H1 (cell line): ENCODE measurements at regions not wholly inside any gene's neighbourhood (a gene's known extent, or its start where the extent isn't known, plus 50 kb on each side); places are given as distances from the start of the nearest gene placed in this dataset.
A peak's percentile ranks its signal among the peaks of the same experiment; 100 is the strongest.

Experiments used
- CTCF ChIA-PET: fragments of 300-600 bp; sonication (Branson Sonifier 250); formaldehyde crosslinking; loops from one replicate; lab custom pipeline; 2021; ENCODE audit not compliant: partially characterized antibody; lab: Charles Lee
- POLR2A ChIA-PET: fragments of 300-600 bp; sonication (Branson Sonifier 250); formaldehyde crosslinking; loops from one replicate; lab custom pipeline; 2021; ENCODE audit warnings: inconsistent platforms; ENCODE audit not compliant: partially characterized antibody; lab: Charles Lee
- DNase-seq, 2 experiments: peaks; one replicate each; pipeline versions ENCODE4 v3.0.0 to v3.0.0-alpha.2; 2010 to 2022; ENCODE audit warnings: low spot score in 2 of 2, low read depth in 1 of 2, mixed read lengths in 1 of 2
- FAIRE-seq: peaks from 2 replicates; lab custom pipeline; 2011; peaks lifted over from hg19 to GRCh38; lab: Jason Lieb, UNC
- H2AFZ ChIP-seq: 2 replicates; pipeline ENCODE4 v1.8.1; 2012; ENCODE audit warnings: low read length, inconsistent platforms
- H2AK5ac ChIP-seq: 2 replicates; pipeline ENCODE4 v1.6.1; 2013; ENCODE audit warnings: low read depth, low read length
- H2BK120ac ChIP-seq: replicated peaks from 2 replicates; pipeline ENCODE3; 2013; ENCODE audit warnings: low read depth, low read length, inconsistent platforms
- H2BK12ac ChIP-seq: 2 replicates; pipeline ENCODE4 v1.6.1; 2013; ENCODE audit warnings: low read depth, low read length
- H2BK15ac ChIP-seq: 2 replicates; pipeline ENCODE4 v1.6.1; 2013; ENCODE audit warnings: low read length
- H2BK20ac ChIP-seq: 2 replicates; pipeline ENCODE4 v1.6.1; 2013; ENCODE audit warnings: low read length
- H2BK5ac ChIP-seq: 2 replicates; pipeline ENCODE4 v1.6.1; 2013; ENCODE audit warnings: low read depth, low read length
- H3K14ac ChIP-seq: 2 replicates; pipeline ENCODE4 v1.6.1; 2013; ENCODE audit warnings: inconsistent platforms; ENCODE audit not compliant: insufficient read length
- H3K18ac ChIP-seq: 2 replicates; pipeline ENCODE4 v1.6.1; 2013; ENCODE audit warnings: low read length; ENCODE audit errors: extremely low read depth
- H3K23ac ChIP-seq: 2 replicates; pipeline ENCODE4 v1.6.1; 2013; ENCODE audit warnings: inconsistent platforms; ENCODE audit not compliant: insufficient read length
- H3K23me2 ChIP-seq: 2 replicates; pipeline ENCODE4 v1.6.1; 2013; ENCODE audit warnings: low read depth, low read length
- H3K27ac ChIP-seq: 2 replicates; pipeline ENCODE4 v1.6.1; 2011; ENCODE audit warnings: low read depth, low read length, inconsistent platforms
- H3K27me3 ChIP-seq, 4 experiments: replicated peaks in 1 of 4; 1 replicate in 1 of 4; 2 replicates in 3 of 4; pipeline versions ENCODE4 v1.6.1 to v1.8.1; 2011 to 2013; ENCODE audit warnings: low read length in 3 of 4, mild to moderate bottlenecking in 3 of 4, inconsistent platforms in 2 of 4, mixed read lengths in 2 of 4, moderate library complexity in 1 of 4; ENCODE audit not compliant: control insufficient read depth in 3 of 4, insufficient read depth in 3 of 4; ENCODE audit errors: extremely low read depth in 1 of 4
- H3K36me3 ChIP-seq, 4 experiments: 2 replicates each; pipeline versions ENCODE4 v1.6.1 to v1.8.1; 2011 to 2013; ENCODE audit warnings: mild to moderate bottlenecking in 4 of 4, low read length in 3 of 4, moderate library complexity in 2 of 4, control low read depth in 1 of 4, inconsistent platforms in 1 of 4; ENCODE audit not compliant: insufficient read depth in 4 of 4, control insufficient read depth in 2 of 4
- H3K4ac ChIP-seq: replicated peaks from 2 replicates; pipeline ENCODE3; 2013; ENCODE audit warnings: low read length, low read depth, mixed read lengths, inconsistent platforms; ENCODE audit not compliant: insufficient read length
- H3K4me1 ChIP-seq, 4 experiments: replicated peaks in 1 of 4; 1 replicate in 1 of 4; 2 replicates in 3 of 4; pipeline versions ENCODE4 v1.6.1 to v1.8.1; 2011 to 2013; ENCODE audit warnings: low read length in 3 of 4, inconsistent platforms in 2 of 4, mixed read lengths in 1 of 4; ENCODE audit not compliant: insufficient read depth in 4 of 4, control insufficient read depth in 3 of 4
- H3K4me2 ChIP-seq, 2 experiments: 2 replicates each; pipeline versions ENCODE4 v1.6.1 to v1.8.1; 2011 to 2013; ENCODE audit warnings: low read depth in 2 of 2, low read length in 2 of 2, control low read depth in 1 of 2, inconsistent platforms in 1 of 2, mild to moderate bottlenecking in 1 of 2; ENCODE audit not compliant: insufficient read depth in 1 of 2
- H3K4me3 ChIP-seq, 4 experiments: fragments of 200-600, 300-600 bp in 1 of 4; sonication (generic), shearing (Covaris generic), sonication (Bioruptor Twin) in 1 of 4; 2 replicates each; pipeline versions ENCODE4 v1.5.1 to v1.8.1; 2011 to 2016; ENCODE audit warnings: low read length in 4 of 4, low read depth in 3 of 4, control low read depth in 2 of 4, inconsistent platforms in 2 of 4, mild to moderate bottlenecking in 2 of 4, mixed read lengths in 1 of 4, moderate library complexity in 1 of 4; ENCODE audit not compliant: insufficient read depth in 2 of 4; ENCODE audit errors: extremely low read depth in 1 of 4
- H3K56ac ChIP-seq: replicated peaks from 2 replicates; pipeline ENCODE3; 2013; ENCODE audit warnings: low read depth, mild to moderate bottlenecking, mixed read lengths, low read length, inconsistent platforms; ENCODE audit not compliant: insufficient read length
- H3K79me1 ChIP-seq: 2 replicates; pipeline ENCODE4 v1.6.1; 2013; ENCODE audit warnings: low read depth, low read length, control low read depth
- H3K79me2 ChIP-seq, 2 experiments: 2 replicates each; pipeline versions ENCODE4 v1.6.1 to v1.8.1; 2012 to 2013; ENCODE audit warnings: low read length in 2 of 2, mild to moderate bottlenecking in 2 of 2, inconsistent platforms in 1 of 2; ENCODE audit not compliant: insufficient read depth in 2 of 2, control insufficient read depth in 1 of 2
- H3K9ac ChIP-seq, 4 experiments: replicated peaks in 1 of 4; 1 replicate in 1 of 4; 2 replicates in 3 of 4; pipeline versions ENCODE4 v1.6.1 to v1.8.1; 2011 to 2013; ENCODE audit warnings: low read depth in 3 of 4, low read length in 3 of 4, control low read depth in 2 of 4, mild to moderate bottlenecking in 2 of 4, moderate library complexity in 2 of 4, inconsistent platforms in 1 of 4; ENCODE audit errors: extremely low read depth in 1 of 4
- H3K9me3 ChIP-seq, 2 experiments: 2 replicates each; pipeline versions ENCODE4 v1.6.1 to v1.8.1; 2012 to 2013; ENCODE audit warnings: mild to moderate bottlenecking in 2 of 2, moderate library complexity in 2 of 2, control low read depth in 1 of 2, inconsistent platforms in 1 of 2, low read depth in 1 of 2, low read length in 1 of 2, mixed read lengths in 1 of 2; ENCODE audit not compliant: insufficient read depth in 2 of 2
- H4K20me1 ChIP-seq, 2 experiments: replicated peaks in 1 of 2; 2 replicates each; pipeline versions ENCODE3 to v1.8.1; 2011 to 2013; ENCODE audit warnings: inconsistent platforms in 2 of 2, low read length in 2 of 2, mild to moderate bottlenecking in 1 of 2; ENCODE audit not compliant: insufficient read depth in 2 of 2, control insufficient read depth in 1 of 2
- H4K5ac ChIP-seq: 2 replicates; pipeline ENCODE4 v1.6.1; 2013; ENCODE audit warnings: low read length, low read depth, mixed read lengths, inconsistent platforms; ENCODE audit not compliant: insufficient read length
- H4K8ac ChIP-seq: 2 replicates; pipeline ENCODE4 v1.8.0; 2013; ENCODE audit warnings: mild to moderate bottlenecking, moderate library complexity, low read length, inconsistent platforms; ENCODE audit not compliant: insufficient read depth; ENCODE audit errors: extremely low read depth
- H4K91ac ChIP-seq: replicated peaks from 2 replicates; pipeline ENCODE3; 2013; ENCODE audit warnings: low read length, mixed read lengths, inconsistent platforms; ENCODE audit not compliant: insufficient read length
- ASH2L ChIP-seq: fragments of 200-600, 300-600 bp; sonication (generic); IDR thresholded peaks from one replicate; pipeline ENCODE4 v1.7.1; 2017; ENCODE audit warnings: low read length
- EGR1 ChIP-seq: IDR thresholded peaks from 2 replicates; pipeline ENCODE4 v1.6.1; 2011; ENCODE audit warnings: low read depth, low read length, borderline replicate concordance
- TEAD4 ChIP-seq: IDR thresholded peaks from 2 replicates; pipeline ENCODE4 v1.6.1; 2012; ENCODE audit warnings: low read depth, low read length, inconsistent platforms, mixed read lengths
- WGBS, 2 experiments: shearing (Covaris generic) in 1 of 2; methylation state at CpG; one replicate each; pipeline versions ENCODE4 v1.1.6 to v1.1.7; 2013 to 2015; ENCODE audit warnings: low lambda C conversion rate in 2 of 2, mixed read lengths in 2 of 2, inconsistent platforms in 1 of 2, low coverage in 1 of 2, missing lambda C conversion rate in 1 of 2; ENCODE audit not compliant: insufficient replicate concordance in 2 of 2, insufficient coverage in 1 of 2, insufficient read length in 1 of 2; ENCODE audit errors: extremely low coverage in 1 of 2, missing lambda C conversion rate in 1 of 2; 5-methylcytosine and 5-hydroxymethylcytosine counted together

DNA sequence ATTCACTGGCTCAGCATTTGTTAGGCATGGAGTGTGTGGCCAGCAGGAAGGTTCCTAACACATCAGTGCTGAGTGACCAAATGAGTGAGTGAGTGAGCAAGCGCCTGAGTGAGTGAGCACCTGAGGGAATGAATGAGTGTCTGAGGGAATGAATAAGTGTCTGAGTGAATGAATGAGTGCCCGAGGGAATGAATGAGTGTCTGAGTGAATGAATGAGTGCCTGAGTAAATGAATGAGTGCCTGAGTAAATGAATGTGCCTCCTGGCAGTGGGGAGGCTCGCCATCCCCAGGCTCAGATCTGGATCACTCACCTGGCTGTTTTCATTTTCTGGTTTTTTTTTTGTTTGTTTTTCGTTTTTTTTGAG, 52.1 kb upstream of the TCF20 start:
- no peak overlapping the region for H4K8ac ChIP-seq
- peaks cover 6% of the 10 kb centered on the region; the same call in 1 of the 2 replicates for H3K23me2 ChIP-seq
- no peak overlapping the region for H3K56ac ChIP-seq
- DNase-seq: no peak
- no peak overlapping the region for H2BK120ac ChIP-seq
- no peak overlapping the region for H3K27ac ChIP-seq
- no peak overlapping the region for H2AFZ ChIP-seq
- TF ChIP-seq EGR1 (no peak), ASH2L (peak; percentile 23), TEAD4 (no peak)
- TF ChIP-seq, all 59 proteins: peak for 1
- 0 out of 2 replicates have a peak overlapping the region, but pooled peaks have one; percentile 4 for H2BK5ac ChIP-seq
- no peak overlapping the region for H2BK12ac ChIP-seq
- no peaks in the 10 kb centered on the region for H3K27me3 ChIP-seq
- FAIRE-seq: no peak
- H3K4ac ChIP-seq: no peak overlapping the region
- POLR2A ChIA-PET: interaction anchor here (0.9 to 1.3 kb wide), 4 partner anchors 9 to 55 kb away, joined by 3 read pairs; no protein-coding TSS in a partner anchor
- peak overlapping the region in 1 of 4 experiments; percentile 32; a peak in 1 of 7 replicates for H3K9ac ChIP-seq
- H4K20me1 ChIP-seq: peaks cover 2 to 16% of the 10 kb centered on the region in 2 experiments
- H3K14ac ChIP-seq: no peak overlapping the region
- CTCF ChIA-PET: interaction anchor here (0.7 to 3.4 kb wide), 4 partner anchors 10 to 153 kb away, joined by 3 to 16 read pairs (median 4); no protein-coding TSS in a partner anchor
- WGBS, 2 experiments: 83% methylated on average over 4 of the region's 4 CpGs; no CpG with 5 or more reads in 1 of the 2 experiments
- H2BK20ac ChIP-seq: no peak overlapping the region
- H4K91ac ChIP-seq: no peak overlapping the region
- H3K36me3 ChIP-seq: no peaks in the 10 kb centered on the region
- no peak overlapping the region for H2BK15ac ChIP-seq
- peaks cover 6 to 32% (median 17%) of the 10 kb centered on the region in 4 experiments for H3K4me1 ChIP-seq
- no peak overlapping the region for H3K23ac ChIP-seq
- H3K4me2 ChIP-seq: no peak overlapping the region
- H3K9me3 ChIP-seq: no peaks in the 10 kb centered on the region
- no peak overlapping the region for H3K4me3 ChIP-seq
- H4K5ac ChIP-seq: no peak overlapping the region
- peaks cover 5% of the 10 kb centered on the region for H3K79me1 ChIP-seq
- H3K18ac ChIP-seq: no peak overlapping the region
- H3K79me2 ChIP-seq: no peaks in the 10 kb centered on the region
- H2AK5ac ChIP-seq: no peak overlapping the region
